GM10266 (cell line): ENCODE measurements at regions not wholly inside any gene's neighbourhood (a gene's known extent, or its start where the extent isn't known, plus 50 kb on each side); places are given as distances from the start of the nearest gene placed in this dataset.
"Not testable (repeated sequence)": the region's sequence is repeated elsewhere in the genome, so short reads cannot be mapped to it uniquely, and the experiment has no call there.

ENCODE experiments used
- DNase-seq: peaks from one replicate; pipeline ENCODE4 v3.0.0; 2012; ENCODE audit errors: extremely low spot score
- CTCF ChIP-seq: IDR thresholded peaks from 2 replicates; pipeline ENCODE4 v1.5.1; 2012; ENCODE audit warnings: mild to moderate bottlenecking, low read depth; ENCODE audit not compliant: control insufficient read depth, insufficient read depth; ENCODE audit errors: missing control alignments

DNA sequence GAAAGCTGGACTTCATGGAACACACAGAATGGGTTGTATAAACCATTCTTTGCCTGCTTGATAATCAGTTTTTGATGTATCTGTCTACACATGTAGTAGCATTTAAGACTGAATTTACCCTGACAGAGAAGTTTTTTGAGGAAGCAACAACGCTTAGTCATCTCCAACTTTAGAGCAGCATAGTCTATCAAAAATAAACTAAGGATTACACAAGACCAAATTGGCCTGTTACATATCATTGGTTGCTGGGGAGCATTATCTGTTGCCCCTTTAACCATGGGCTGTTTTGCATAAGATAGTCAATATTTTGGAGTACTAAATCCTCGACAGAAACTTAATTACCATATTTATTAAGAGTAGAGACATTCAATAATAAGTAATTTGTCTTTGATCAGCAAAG, 347.4 kb downstream of the FAM47B start:
- no peak for DNase-seq
- TF ChIP-seq CTCF = no peak

DNA sequence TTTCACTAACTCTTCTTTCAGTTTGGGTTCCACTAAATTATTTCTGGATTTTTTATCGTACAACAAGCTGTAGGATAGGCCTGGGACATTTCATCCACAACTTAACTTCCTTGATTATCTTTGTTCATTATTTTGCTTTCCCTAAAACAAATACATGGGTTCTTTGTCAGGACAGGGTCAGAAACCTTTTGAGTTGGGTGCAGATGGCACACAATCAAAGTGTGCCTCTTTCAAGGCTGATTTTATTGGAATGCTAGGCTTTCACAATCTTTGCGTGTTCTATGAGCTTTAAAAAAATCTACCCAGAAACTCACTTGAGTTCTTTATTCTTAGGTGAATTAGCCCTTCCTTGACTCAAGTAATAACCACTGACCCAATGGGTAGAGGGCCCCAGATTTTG, 348.4 kb downstream of the FAM47B start:
- DNase-seq = no peak
- TF ChIP-seq CTCF = no peak

DNA sequence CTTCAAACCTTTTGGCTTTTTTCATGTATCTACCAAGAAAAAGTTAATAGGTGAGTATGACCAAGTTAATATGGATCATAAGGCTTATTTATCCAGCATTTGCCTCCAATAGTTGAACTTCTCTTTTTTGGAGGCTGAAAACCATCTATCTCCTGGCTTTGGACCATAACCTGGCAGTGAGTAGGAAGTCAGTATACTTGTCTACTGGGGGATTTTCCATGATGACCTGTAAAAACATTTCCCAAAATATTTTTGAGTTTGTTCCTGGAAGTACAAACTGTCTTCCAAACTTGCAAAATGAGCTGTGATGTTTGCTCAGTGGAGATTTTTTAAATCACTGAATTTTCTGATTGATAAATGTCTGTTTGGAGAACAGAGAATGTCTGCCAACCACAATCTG, 349.9 kb downstream of the FAM47B start:
- no peak for TF ChIP-seq CTCF
- no peak for DNase-seq

DNA sequence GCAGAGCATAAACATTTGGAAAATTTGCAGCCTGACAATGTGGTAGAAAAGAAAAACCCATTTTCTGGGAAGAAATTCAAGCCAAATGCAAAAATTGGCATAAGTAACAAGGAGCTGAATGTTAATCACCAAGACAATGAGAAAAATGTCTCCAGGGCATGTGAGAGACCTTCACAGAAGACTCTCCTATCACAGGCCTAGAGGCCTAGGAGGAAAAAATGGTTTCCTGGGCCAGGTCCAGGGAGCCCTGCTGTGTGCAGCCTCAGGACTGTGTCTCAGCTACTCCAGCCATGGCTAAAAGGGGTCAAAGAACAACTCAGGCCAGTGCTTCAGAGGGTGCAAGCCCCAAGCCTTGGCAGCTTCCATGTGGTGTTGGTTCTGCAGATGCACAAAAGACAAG, 362.4 kb downstream of the FAM47B start:
- not testable (repeated sequence) for DNase-seq

GRCh38 chrX:35339796-35340195, 397.2 kb downstream of the FAM47B start:
- DNase-seq = no peak
- TF ChIP-seq CTCF = no peak

GRCh38 chrX:35340465-35340864, 397.9 kb downstream of the FAM47B start:
- TF ChIP-seq CTCF = no peak
- DNase-seq = no peak

DNA sequence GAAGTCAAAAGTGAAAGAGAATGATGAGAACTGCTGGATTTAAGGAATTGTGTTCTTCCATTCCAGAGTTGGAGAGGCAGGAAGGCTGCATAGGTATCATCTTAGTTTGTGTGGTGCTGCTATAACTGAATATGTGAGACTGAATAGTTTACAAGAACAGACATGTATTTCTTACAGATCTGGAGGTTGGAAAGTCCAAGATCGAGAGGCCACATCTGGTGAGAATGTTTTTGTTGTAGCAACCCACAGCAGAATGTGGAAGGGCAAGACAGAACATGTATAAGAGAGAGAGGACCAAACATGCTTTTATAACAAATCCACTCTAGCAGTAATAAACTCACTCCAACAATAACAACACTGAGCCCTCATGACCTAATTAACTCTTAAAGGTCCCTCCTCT, 408.6 kb downstream of the FAM47B start:
- TF ChIP-seq CTCF = no peak
- DNase-seq = no peak

- TF ChIP-seq CTCF = no peak
- DNase-seq = no peak
Observed at GRCh38 chrX:35351795-35352483, 409.3 kb downstream of the FAM47B start.
